Astrocyte of the cerebellum (primary cell): ENCODE measurements at regions not wholly inside any gene's neighbourhood (a gene's known extent, or its start where the extent isn't known, plus 50 kb on each side); places are given as distances from the start of the nearest gene placed in this dataset.

Experiments used
- DNase-seq: peaks from one replicate; pipeline ENCODE4 v3.0.0-alpha.2; 2011; ENCODE audit warnings: low read depth
- H3K4me3 ChIP-seq: 2 replicates; pipeline ENCODE4 v1.5.1; 2011; ENCODE audit warnings: mild to moderate bottlenecking, low read depth, low read length, moderate library complexity
- in situ Hi-C: cut with HindIII; loops from 2 replicates; pipeline ENCODE4 v1.10.0; 2017; ENCODE audit warnings: low sequenced_read_pairs
- TF ChIP-seq, protein P1 (sequence below): IDR thresholded peaks from 2 replicates; pipeline ENCODE4 v1.5.1; 2012; ENCODE audit warnings: low read length, low read depth, moderate library complexity, mild to moderate bottlenecking; ENCODE audit errors: missing control alignments

DNA sequence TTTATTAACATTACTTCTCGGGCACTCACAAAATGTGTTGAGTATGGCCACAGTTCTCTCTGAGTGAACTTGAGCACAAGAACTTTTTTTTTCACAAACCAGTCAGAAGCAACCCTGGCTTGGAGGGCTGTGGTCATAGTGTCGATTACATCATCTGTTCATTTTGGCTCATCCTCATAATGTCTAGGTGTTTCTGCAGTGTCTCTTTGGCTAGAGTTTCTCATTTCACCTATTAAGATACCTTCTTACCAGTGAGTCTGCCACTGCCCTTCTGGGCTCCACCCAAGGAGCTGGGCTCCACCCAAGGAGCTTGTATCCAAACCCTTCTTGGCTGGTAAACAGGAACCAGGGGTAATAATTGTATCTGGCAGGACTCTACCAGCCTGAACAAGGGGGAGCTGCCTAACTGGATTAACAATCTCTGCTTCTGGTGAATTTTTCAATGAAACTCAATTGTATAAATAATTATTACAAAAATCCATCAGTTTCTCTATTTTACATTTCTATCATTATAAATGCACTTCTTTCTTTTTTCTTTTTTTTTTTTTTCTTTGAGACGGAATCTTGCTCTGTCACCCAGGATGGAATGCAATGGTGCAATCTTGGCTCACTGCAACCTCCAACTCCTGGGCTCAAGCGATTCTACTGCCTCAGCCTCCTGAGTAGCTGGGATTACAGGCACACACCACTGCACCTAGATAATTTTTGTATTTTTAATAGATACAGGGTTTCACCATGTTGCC lies 667.7 kb upstream of the SLIT2 start:
- in situ Hi-C loops = no loop called here
- DNase-seq = peak; percentile 3
- H3K4me3 ChIP-seq = no peak overlapping the region
- TF ChIP-seq, protein P1, sequence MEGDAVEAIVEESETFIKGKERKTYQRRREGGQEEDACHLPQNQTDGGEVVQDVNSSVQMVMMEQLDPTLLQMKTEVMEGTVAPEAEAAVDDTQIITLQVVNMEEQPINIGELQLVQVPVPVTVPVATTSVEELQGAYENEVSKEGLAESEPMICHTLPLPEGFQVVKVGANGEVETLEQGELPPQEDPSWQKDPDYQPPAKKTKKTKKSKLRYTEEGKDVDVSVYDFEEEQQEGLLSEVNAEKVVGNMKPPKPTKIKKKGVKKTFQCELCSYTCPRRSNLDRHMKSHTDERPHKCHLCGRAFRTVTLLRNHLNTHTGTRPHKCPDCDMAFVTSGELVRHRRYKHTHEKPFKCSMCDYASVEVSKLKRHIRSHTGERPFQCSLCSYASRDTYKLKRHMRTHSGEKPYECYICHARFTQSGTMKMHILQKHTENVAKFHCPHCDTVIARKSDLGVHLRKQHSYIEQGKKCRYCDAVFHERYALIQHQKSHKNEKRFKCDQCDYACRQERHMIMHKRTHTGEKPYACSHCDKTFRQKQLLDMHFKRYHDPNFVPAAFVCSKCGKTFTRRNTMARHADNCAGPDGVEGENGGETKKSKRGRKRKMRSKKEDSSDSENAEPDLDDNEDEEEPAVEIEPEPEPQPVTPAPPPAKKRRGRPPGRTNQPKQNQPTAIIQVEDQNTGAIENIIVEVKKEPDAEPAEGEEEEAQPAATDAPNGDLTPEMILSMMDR = no peak

GRCh38 chr4:19580095-19580494 lies 671.6 kb upstream of the SLIT2 start:
- H3K4me3 ChIP-seq = no peak overlapping the region
- in situ Hi-C loops = no loop called here
- TF ChIP-seq, protein P1 = no peak
- no peak for DNase-seq

DNA sequence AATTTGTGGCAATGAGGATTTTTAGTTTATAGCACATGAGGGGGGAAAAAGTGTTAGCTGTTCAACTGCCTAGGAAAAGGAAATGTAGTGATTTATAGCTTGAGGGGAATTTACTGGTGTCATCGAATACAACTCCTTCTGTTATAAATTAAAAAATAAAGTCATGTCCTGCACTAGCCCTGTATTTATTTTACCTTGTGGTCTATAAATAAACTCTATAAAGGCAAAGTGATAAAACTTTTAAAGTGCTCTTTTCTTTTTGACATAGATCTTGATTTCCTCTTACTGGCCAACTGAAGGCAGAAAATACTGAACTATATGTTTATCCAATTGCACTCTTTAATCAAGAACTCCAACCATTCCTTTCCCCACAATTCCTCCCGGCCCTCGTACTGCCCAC lies 672.1 kb upstream of the SLIT2 start:
- DNase-seq = no peak
- in situ Hi-C loops = no loop called here
- TF ChIP-seq, protein P1 = no peak
- H3K4me3 ChIP-seq = no peak overlapping the region

GRCh38 chr4:19577097-19577496 lies 674.6 kb upstream of the SLIT2 start:
- in situ Hi-C loops = no loop called here
- H3K4me3 ChIP-seq = no peak overlapping the region
- TF ChIP-seq, protein P1 = no peak
- no peak for DNase-seq

DNA sequence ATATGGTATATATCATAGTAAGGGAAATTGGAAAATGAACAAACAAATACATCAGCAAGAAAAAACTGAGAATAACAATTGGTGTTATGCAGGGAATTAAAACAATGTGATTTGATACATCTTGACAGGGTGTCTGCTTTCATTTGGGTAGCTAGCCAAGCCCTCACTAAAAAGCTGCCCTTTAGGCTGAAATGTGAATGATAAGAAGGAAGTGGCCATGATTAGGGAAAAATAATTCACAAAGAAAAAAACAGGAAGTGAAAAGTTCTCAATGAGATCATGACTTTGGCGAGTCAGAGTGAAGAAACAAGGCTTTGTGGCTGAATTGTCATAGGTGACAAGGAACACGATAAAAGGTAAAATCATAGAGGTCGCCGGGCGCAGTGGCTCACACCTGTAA lies 675.8 kb upstream of the SLIT2 start:
- no peak overlapping the region for H3K4me3 ChIP-seq
- no peak for DNase-seq
- in situ Hi-C loops = no loop called here
- TF ChIP-seq, protein P1 = no peak

GRCh38 chr4:19566041-19566440 lies 685.7 kb upstream of the SLIT2 start:
- H3K4me3 ChIP-seq = no peak overlapping the region
- no peak for DNase-seq
- TF ChIP-seq, protein P1 = no peak
- in situ Hi-C loops = no loop called here
